ENCODE measurements at regions not wholly inside any gene's neighbourhood (a gene's known extent, or its start where the extent isn't known, plus 50 kb on each side); places are given as distances from the start of the nearest gene placed in this dataset.

- H3K4me3 ChIP-seq (ENCODE audit: low read depth, low read length), result no peak overlapping the region
- no peak for DNase-seq (ENCODE audit: low read depth)
- TF ChIP-seq, protein P1, sequence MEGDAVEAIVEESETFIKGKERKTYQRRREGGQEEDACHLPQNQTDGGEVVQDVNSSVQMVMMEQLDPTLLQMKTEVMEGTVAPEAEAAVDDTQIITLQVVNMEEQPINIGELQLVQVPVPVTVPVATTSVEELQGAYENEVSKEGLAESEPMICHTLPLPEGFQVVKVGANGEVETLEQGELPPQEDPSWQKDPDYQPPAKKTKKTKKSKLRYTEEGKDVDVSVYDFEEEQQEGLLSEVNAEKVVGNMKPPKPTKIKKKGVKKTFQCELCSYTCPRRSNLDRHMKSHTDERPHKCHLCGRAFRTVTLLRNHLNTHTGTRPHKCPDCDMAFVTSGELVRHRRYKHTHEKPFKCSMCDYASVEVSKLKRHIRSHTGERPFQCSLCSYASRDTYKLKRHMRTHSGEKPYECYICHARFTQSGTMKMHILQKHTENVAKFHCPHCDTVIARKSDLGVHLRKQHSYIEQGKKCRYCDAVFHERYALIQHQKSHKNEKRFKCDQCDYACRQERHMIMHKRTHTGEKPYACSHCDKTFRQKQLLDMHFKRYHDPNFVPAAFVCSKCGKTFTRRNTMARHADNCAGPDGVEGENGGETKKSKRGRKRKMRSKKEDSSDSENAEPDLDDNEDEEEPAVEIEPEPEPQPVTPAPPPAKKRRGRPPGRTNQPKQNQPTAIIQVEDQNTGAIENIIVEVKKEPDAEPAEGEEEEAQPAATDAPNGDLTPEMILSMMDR (IDR thresholded peaks at IDR 0.05; ENCODE audit: insufficient read depth, low read length), result no peak
Observed at GRCh38 chr2:58851598-58851997, 610.5 kb upstream of the FANCL start.

- no peak for DNase-seq (ENCODE audit: low read depth)
- no peak overlapping the region for H3K4me3 ChIP-seq (ENCODE audit: low read depth, low read length)
- TF ChIP-seq, protein P1 (IDR thresholded peaks at IDR 0.05; ENCODE audit: insufficient read depth, low read length), result no peak
Observed at GRCh38 chr2:58845011-58845410, 603.9 kb upstream of the FANCL start.

DNA sequence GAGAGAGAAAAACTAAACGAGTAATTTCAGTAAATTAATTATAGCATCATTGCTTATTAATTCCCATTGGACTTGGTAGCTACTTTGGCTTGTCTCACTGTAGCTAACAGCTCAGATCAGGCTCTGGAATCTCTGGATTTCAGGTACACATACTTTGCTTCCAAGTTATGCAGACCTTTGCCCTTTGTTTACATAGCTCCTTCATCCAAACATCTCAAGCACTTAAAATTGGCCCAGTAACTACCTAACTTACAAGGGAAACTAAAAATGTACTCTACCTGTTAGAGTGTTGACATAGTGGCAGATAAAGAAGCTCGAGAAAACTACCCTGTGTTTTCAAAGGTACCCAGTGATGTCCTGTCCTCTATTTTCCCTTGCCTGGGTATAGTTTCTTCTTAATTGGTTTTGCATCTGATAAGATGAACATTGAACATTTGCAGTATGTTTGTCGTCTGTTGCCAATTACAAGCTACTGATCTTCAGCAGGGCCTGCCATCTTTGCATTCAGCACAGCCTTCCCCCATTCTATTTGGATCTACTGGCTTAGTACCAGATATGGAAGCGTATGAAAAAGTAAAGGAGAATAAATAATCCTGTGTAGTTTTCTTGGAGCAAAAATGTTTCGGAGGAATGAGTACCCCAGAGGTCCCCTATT lies 601.5 kb upstream of the FANCL start:
- H3K4me3 ChIP-seq (ENCODE audit: low read depth, low read length), result no peak overlapping the region
- TF ChIP-seq, protein P1 (IDR thresholded peaks at IDR 0.05; ENCODE audit: insufficient read depth, low read length), result no peak
- no peak for DNase-seq (ENCODE audit: low read depth)

- peak; percentile 9 for DNase-seq (ENCODE audit: low read depth)
- TF ChIP-seq, protein P1 (IDR thresholded peaks at IDR 0.05; ENCODE audit: insufficient read depth, low read length), result no peak
- H3K4me3 ChIP-seq (ENCODE audit: low read depth, low read length), result no peak overlapping the region
Observed at GRCh38 chr2:58834404-58834803, 593.3 kb upstream of the FANCL start.

DNA sequence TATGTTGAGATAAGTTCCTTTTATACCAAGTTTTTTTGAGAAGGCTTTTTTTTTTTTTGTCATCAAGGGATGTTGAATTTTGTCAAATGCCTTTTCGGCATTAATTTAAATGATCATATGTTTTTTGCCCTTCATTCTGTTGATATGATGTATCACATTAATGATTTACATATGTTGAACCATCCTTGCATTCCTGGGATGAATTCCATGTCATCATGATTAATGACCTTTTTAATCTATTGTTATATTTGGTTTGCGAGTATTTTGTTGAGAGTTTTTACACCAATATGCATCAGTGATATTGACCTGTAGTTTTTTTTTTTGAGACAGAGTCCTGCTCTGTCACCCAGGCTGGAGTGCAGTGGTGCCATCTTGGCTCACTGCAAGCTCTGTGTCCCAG lies 585.7 kb upstream of the FANCL start:
- no peak for DNase-seq (ENCODE audit: low read depth)
- H3K4me3 ChIP-seq (ENCODE audit: low read depth, low read length), result no peak overlapping the region
- TF ChIP-seq, protein P1 (IDR thresholded peaks at IDR 0.05; ENCODE audit: insufficient read depth, low read length), result no peak

GRCh38 chr2:58812771-58813344 lies 571.7 kb upstream of the FANCL start:
- TF ChIP-seq, protein P1 (IDR thresholded peaks at IDR 0.05; ENCODE audit: insufficient read depth, low read length), result no peak
- no peak for DNase-seq (ENCODE audit: low read depth)

More at GRCh38 chr2:58812771-58813344, 571.7 kb upstream of the FANCL start:
- H3K4me3 ChIP-seq (ENCODE audit: low read depth, low read length), result no peak overlapping the region

Data from fibroblast of the aortic adventitia (primary cell).